ENCODE measurements at regions not wholly inside any gene's neighbourhood (a gene's known extent, or its start where the extent isn't known, plus 50 kb on each side); places are given as distances from the start of the nearest gene placed in this dataset.

GRCh38 chr6:54003316-54003715 is 107.9 kb upstream of the MLIP start:
- no peak for DNase-seq (ENCODE audit: low spot score)
- H3K9me3 ChIP-seq (ENCODE audit: control insufficient read depth in 4 of 4, low read length in 3 of 4): no peaks in the 10 kb centered on the region
- H3K36me3 ChIP-seq (ENCODE audit: control insufficient read depth in 4 of 4, insufficient read depth in 3 of 4, low read depth in 1 of 4, low read length in 3 of 4): no peaks in the 10 kb centered on the region
- WGBS: 68% methylated on average over 1 of the region's 1 CpG
- H3K27me3 ChIP-seq (ENCODE audit: control insufficient read depth in 4 of 4, insufficient read depth in 4 of 4, low read length in 3 of 4): no peaks in the 10 kb centered on the region
- H3K4me1 ChIP-seq (ENCODE audit: control insufficient read depth in 4 of 4, insufficient read depth in 4 of 4, low read length in 3 of 4): peaks cover 0 to 18% (median 12%) of the 10 kb centered on the region in 4 donors
- H3K27ac ChIP-seq (ENCODE audit: low read depth in 1 of 2, low read length in 2 of 2): no peak overlapping the region
- TF ChIP-seq EGR1 (IDR thresholded peaks at IDR 0.05; ENCODE audit: low read depth in 2 of 2): no peak
- no peak for TF ChIP-seq RXRA (IDR thresholded peaks at IDR 0.05)
- no peak for TF ChIP-seq ZBTB33 (IDR thresholded peaks at IDR 0.05)
- TF ChIP-seq CTCF (IDR thresholded peaks at IDR 0.05; ENCODE audit: low read depth, low read length, missing input control): no peak
- TF ChIP-seq ATF3 (IDR thresholded peaks at IDR 0.05): no peak
- TF ChIP-seq GABPA (IDR thresholded peaks at IDR 0.05 in 1 of 2, conservative IDR thresholded peaks at IDR 0.05 in 1 of 2): no peak
- no peak for TF ChIP-seq FOXA2 (IDR thresholded peaks at IDR 0.05)
- no peak for TF ChIP-seq TAF1 (conservative IDR thresholded peaks at IDR 0.05)
- no peak for TF ChIP-seq YY1 (IDR thresholded peaks at IDR 0.05)
- TF ChIP-seq RAD21 (IDR thresholded peaks at IDR 0.05): no peak
- no peak for TF ChIP-seq HNF4A (conservative IDR thresholded peaks at IDR 0.05)
- TF ChIP-seq SP1 (IDR thresholded peaks at IDR 0.05): no peak
- TF ChIP-seq, protein P1, sequence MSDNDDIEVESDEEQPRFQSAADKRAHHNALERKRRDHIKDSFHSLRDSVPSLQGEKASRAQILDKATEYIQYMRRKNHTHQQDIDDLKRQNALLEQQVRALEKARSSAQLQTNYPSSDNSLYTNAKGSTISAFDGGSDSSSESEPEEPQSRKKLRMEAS (IDR thresholded peaks at IDR 0.05): no peak
- no peak for TF ChIP-seq HNF4G (IDR thresholded peaks at IDR 0.05)
- TF ChIP-seq, protein P2, sequence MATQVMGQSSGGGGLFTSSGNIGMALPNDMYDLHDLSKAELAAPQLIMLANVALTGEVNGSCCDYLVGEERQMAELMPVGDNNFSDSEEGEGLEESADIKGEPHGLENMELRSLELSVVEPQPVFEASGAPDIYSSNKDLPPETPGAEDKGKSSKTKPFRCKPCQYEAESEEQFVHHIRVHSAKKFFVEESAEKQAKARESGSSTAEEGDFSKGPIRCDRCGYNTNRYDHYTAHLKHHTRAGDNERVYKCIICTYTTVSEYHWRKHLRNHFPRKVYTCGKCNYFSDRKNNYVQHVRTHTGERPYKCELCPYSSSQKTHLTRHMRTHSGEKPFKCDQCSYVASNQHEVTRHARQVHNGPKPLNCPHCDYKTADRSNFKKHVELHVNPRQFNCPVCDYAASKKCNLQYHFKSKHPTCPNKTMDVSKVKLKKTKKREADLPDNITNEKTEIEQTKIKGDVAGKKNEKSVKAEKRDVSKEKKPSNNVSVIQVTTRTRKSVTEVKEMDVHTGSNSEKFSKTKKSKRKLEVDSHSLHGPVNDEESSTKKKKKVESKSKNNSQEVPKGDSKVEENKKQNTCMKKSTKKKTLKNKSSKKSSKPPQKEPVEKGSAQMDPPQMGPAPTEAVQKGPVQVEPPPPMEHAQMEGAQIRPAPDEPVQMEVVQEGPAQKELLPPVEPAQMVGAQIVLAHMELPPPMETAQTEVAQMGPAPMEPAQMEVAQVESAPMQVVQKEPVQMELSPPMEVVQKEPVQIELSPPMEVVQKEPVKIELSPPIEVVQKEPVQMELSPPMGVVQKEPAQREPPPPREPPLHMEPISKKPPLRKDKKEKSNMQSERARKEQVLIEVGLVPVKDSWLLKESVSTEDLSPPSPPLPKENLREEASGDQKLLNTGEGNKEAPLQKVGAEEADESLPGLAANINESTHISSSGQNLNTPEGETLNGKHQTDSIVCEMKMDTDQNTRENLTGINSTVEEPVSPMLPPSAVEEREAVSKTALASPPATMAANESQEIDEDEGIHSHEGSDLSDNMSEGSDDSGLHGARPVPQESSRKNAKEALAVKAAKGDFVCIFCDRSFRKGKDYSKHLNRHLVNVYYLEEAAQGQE (IDR thresholded peaks at IDR 0.05): no peak
- TF ChIP-seq FOXA1 (IDR thresholded peaks at IDR 0.05): no peak
- TF ChIP-seq JUND (IDR thresholded peaks at IDR 0.05): no peak
- TF ChIP-seq NR2F2 (IDR thresholded peaks at IDR 0.05): no peak
- no peak overlapping the region for H3K4me3 ChIP-seq (ENCODE audit: low read depth in 1 of 3, low read length in 3 of 3)
- H3K9ac ChIP-seq (ENCODE audit: low read depth in 1 of 2, low read length in 2 of 2): no peak overlapping the region
